COLO668 (cell line): ENCODE measurements at regions not wholly inside any gene's neighbourhood (a gene's known extent, or its start where the extent isn't known, plus 50 kb on each side); places are given as distances from the start of the nearest gene placed in this dataset.
"Not testable (repeated sequence)": the region's sequence is repeated elsewhere in the genome, so short reads cannot be mapped to it uniquely, and the experiment has no call there.

Experiments used
- DNase-seq: peaks from one replicate; lab custom pipeline; 2025; ENCODE audit not compliant: unreplicated experiment; lab: John Stamatoyannopoulos, UW

GRCh38 chr10:80697926-80698325 lies 160.2 kb downstream of the SH2D4B start:
- DNase-seq: no peak

GRCh38 chr10:80699602-80700039 lies 161.9 kb downstream of the SH2D4B start:
- DNase-seq: peak; percentile 54

GRCh38 chr10:80700252-80700651 lies 162.6 kb downstream of the SH2D4B start:
- no peak for DNase-seq

- no peak for DNase-seq
These were observed 163.2 kb downstream of the SH2D4B start for GRCh38 chr10:80700760-80701444.

GRCh38 chr10:80701706-80702105 lies 164.0 kb downstream of the SH2D4B start:
- DNase-seq: no peak

GRCh38 chr10:80702143-80702542 lies 164.4 kb downstream of the SH2D4B start:
- DNase-seq: no peak

- no peak for DNase-seq
These were observed 168.2 kb downstream of the SH2D4B start for GRCh38 chr10:80705899-80706298.

- no peak for DNase-seq
These were observed 170.5 kb downstream of the SH2D4B start for GRCh38 chr10:80708185-80708584.

GRCh38 chr10:80708808-80709207 lies 171.1 kb downstream of the SH2D4B start:
- no peak for DNase-seq

- DNase-seq: no peak
These were observed 172.2 kb downstream of the SH2D4B start for GRCh38 chr10:80709866-80710265.

GRCh38 chr10:80713398-80713928 lies 175.8 kb downstream of the SH2D4B start:
- DNase-seq: no peak

GRCh38 chr10:80714566-80714965 lies 176.9 kb downstream of the SH2D4B start:
- no peak for DNase-seq

GRCh38 chr10:80718024-80718423 lies 180.3 kb downstream of the SH2D4B start:
- DNase-seq: no peak

- no peak for DNase-seq
These were observed 182.2 kb downstream of the SH2D4B start for GRCh38 chr10:80719935-80720334.

- no peak for DNase-seq
These were observed 182.8 kb downstream of the SH2D4B start for GRCh38 chr10:80720549-80720948.

- DNase-seq: not testable (repeated sequence)
These were observed 190.7 kb downstream of the SH2D4B start for GRCh38 chr10:80728354-80728753.

GRCh38 chr10:80729896-80730295 lies 192.2 kb downstream of the SH2D4B start:
- DNase-seq: no peak

GRCh38 chr10:80730522-80730921 lies 192.8 kb downstream of the SH2D4B start:
- no peak for DNase-seq

GRCh38 chr10:80734589-80734988 lies 196.9 kb downstream of the SH2D4B start:
- no peak for DNase-seq

- no peak for DNase-seq
These were observed 199.5 kb downstream of the SH2D4B start for GRCh38 chr10:80737209-80737608.

GRCh38 chr10:80739328-80739727 lies 201.6 kb downstream of the SH2D4B start:
- no peak for DNase-seq

GRCh38 chr10:80739963-80740715 lies 202.4 kb downstream of the SH2D4B start:
- DNase-seq: peak; percentile 0
